HEK293T (cell line): ENCODE measurements at regions not wholly inside any gene's neighbourhood (a gene's known extent, or its start where the extent isn't known, plus 50 kb on each side); places are given as distances from the start of the nearest gene placed in this dataset.

Experiments used
- ARNT ChIP-seq: fragments of 450-650 bp; IDR thresholded peaks from 2 replicates; pipeline ENCODE4 v1.6.1; 2017; ENCODE audit warnings: mild to moderate bottlenecking
- BHLHE40 ChIP-seq: fragments of 450-650 bp; IDR thresholded peaks from 2 replicates; pipeline ENCODE4 v1.6.1; 2016; ENCODE audit warnings: mild to moderate bottlenecking, moderate library complexity, borderline replicate concordance
- ELF4 ChIP-seq: fragments of 450-650 bp; IDR thresholded peaks from 2 replicates; pipeline ENCODE4 v1.6.1; 2017; ENCODE audit warnings: antibody characterized with exemption
- FOXA1 ChIP-seq: fragments of 450-650 bp; IDR thresholded peaks from 2 replicates; pipeline ENCODE4 v1.6.1; 2016; ENCODE audit warnings: mild to moderate bottlenecking
- FOXM1 ChIP-seq: fragments of 450-650 bp; IDR thresholded peaks from 2 replicates; pipeline ENCODE4 v1.6.1; 2017; ENCODE audit warnings: mild to moderate bottlenecking, borderline replicate concordance
- HDGF ChIP-seq: fragments of 450-650 bp; IDR thresholded peaks from 2 replicates; pipeline ENCODE4 v1.6.1; 2017; ENCODE audit warnings: antibody characterized with exemption, borderline replicate concordance
- LEF1 ChIP-seq: fragments of 450-650 bp; IDR thresholded peaks from 2 replicates; pipeline ENCODE4 v1.6.1; 2017; ENCODE audit warnings: mild to moderate bottlenecking, borderline replicate concordance
- NFRKB ChIP-seq: fragments of 450-650 bp; IDR thresholded peaks from 2 replicates; pipeline ENCODE4 v1.6.1; 2016; ENCODE audit warnings: mild to moderate bottlenecking, moderate library complexity
- SP1 ChIP-seq: fragments of 450-650 bp; IDR thresholded peaks from 2 replicates; pipeline ENCODE4 v1.6.1; 2017
- SUZ12 ChIP-seq: fragments of 450-650 bp; IDR thresholded peaks from 2 replicates; pipeline ENCODE4 v1.6.1; 2016; ENCODE audit warnings: mild to moderate bottlenecking
- TARDBP ChIP-seq: fragments of 450-650 bp; IDR thresholded peaks from 2 replicates; pipeline ENCODE4 v1.6.1; 2016
- ZNF384 ChIP-seq: fragments of 450-650 bp; IDR thresholded peaks from 2 replicates; pipeline ENCODE4 v1.6.1; 2016
- TF ChIP-seq, protein P1 (sequence below): fragments of 450-650 bp; IDR thresholded peaks from 2 replicates; pipeline ENCODE4 v1.6.1; 2016

GRCh38 chr22:49489821-49490220 lies 337.9 kb downstream of the BRD1 start:
- TF ChIP-seq ELF4 (no peak), BHLHE40 (no peak), ARNT (no peak), FOXA1 (no peak), SUZ12 (no peak), TARDBP (no peak), SP1 (no peak), HDGF (no peak), ZNF384 (no peak), FOXM1 (no peak), NFRKB (no peak), LEF1 (no peak)
- TF ChIP-seq, protein P1, sequence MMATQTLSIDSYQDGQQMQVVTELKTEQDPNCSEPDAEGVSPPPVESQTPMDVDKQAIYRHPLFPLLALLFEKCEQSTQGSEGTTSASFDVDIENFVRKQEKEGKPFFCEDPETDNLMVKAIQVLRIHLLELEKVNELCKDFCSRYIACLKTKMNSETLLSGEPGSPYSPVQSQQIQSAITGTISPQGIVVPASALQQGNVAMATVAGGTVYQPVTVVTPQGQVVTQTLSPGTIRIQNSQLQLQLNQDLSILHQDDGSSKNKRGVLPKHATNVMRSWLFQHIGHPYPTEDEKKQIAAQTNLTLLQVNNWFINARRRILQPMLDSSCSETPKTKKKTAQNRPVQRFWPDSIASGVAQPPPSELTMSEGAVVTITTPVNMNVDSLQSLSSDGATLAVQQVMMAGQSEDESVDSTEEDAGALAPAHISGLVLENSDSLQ: no peak
